ENCODE measurements at regions not wholly inside any gene's neighbourhood (a gene's known extent, or its start where the extent isn't known, plus 50 kb on each side); places are given as distances from the start of the nearest gene placed in this dataset.

DNA sequence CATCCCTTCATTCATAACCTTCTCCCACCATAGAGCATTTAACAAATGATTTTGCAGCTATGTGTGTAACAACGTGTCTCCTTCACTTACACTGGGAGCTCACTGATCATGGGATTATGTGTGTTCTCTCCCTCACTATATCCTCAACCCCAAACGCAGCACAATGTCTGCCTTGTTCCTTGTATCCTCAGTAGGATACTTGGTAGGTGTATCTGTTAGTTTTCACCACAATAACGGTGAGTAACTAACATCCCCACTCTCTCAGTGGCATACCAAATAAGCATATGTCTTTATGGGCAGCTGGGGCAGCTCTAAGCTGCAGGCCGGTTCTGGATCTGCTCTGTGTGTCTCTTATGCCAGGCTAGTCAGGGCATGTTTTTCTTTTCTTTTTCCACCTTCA, 166.7 kb upstream of the PWP1 start:
- H3K36me3 Mint-ChIP-seq = peaks cover 19% of the 10 kb centered on the region
- CTCF ChIA-PET = no interaction called here
- DNase-seq = no peak
- H3K27me3 Mint-ChIP-seq = no peaks in the 10 kb centered on the region
- peaks cover 5% of the 10 kb centered on the region for H3K9me3 Mint-ChIP-seq
- peaks cover 11% of the 10 kb centered on the region for H3K4me1 Mint-ChIP-seq
- no peak overlapping the region for H3K4me3 Mint-ChIP-seq
- no peak overlapping the region for H3K27ac Mint-ChIP-seq

DNA sequence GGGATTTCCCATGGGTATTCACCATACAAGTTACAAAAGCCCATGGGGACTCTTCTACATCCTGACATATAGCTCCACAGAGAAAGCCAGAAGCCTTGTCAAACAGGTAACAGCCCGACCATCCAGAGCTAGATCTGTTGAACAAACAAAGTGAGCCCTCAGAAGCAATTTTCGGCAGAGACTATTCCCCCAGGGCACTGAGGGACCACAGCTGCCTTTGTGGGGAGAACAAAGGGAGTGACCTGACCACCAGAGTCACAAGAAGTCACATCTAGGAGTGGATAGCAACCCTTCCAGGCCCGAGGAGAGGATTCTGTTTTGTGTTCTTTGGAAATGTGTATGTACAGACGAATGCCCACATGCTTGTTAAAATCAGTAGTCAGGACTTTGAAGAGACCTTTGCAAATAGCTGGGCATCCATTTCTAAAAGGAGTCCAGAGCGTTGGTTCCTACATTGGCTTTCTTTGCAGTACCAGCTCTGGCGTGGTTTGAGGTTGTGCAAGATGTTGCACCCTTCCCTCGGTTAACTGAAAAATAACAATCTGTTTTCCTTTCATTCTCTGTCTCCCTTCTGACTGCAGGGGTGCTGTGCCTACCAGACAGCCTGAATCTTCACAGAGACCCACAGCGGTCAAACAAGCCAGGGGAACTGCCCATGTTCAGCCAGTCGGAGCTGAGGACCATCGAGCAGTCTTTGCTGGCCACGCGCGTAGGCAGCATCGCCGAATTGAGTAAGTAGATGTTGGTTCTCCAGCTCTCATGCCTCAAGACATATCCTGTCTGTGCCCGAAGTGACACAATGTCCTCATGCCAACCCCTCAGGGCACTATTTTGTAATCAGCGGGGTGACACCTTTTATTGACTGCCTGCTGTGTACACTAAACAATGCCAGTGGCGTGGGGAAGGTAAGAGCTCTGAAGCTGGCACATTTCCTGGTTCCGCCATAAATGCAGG, 165.4 kb upstream of the PWP1 start:
- DNase-seq = no peak
- Mint-ChIP-seq H3K27ac (no peak overlapping the region), H3K9me3 (peaks cover 5% of the 10 kb centered on the region), H3K36me3 (peaks cover 21% of the 10 kb centered on the region), H3K27me3 (no peaks in the 10 kb centered on the region), H3K4me3 (no peak overlapping the region), H3K4me1 (peaks cover 6% of the 10 kb centered on the region)
- CTCF ChIA-PET = interaction anchor here (0.6 to 0.7 kb wide), 2 partner anchors 44 to 45 kb away, joined by 3 read pairs; no protein-coding TSS in a partner anchor

DNA sequence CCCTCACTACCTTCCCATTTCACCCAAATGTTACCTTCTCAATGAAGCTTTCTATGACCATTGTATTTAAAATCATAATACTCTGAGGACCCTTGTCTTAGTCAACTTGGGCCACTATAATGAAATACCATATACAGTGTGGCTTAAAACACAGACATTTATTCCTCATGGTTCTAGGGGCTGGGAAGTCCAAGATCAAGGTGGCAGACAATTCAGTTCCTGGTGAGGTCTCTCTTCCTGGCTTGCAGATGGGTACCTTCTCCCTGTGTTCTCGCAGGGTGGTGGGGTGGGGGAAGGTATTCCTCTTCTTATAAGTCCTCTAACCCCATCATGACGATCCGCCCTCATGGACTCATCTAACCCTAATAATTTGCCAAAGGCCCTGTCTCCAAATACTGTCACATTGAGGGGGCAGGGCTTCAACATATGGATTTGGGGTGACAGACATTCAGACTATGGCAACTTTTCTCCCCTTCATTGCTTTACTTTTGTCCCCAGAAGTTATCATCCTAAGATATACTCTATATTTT, 163.7 kb upstream of the PWP1 start:
- Mint-ChIP-seq H3K9me3 (peaks cover 5% of the 10 kb centered on the region), H3K4me1 (no peaks in the 10 kb centered on the region), H3K4me3 (no peak overlapping the region), H3K36me3 (peaks cover 21% of the 10 kb centered on the region), H3K27me3 (no peaks in the 10 kb centered on the region), H3K27ac (no peak overlapping the region)
- no peak for DNase-seq
- CTCF ChIA-PET = no interaction called here

GRCh38 chr12:107522692-107523477, 162.7 kb upstream of the PWP1 start:
- CTCF ChIA-PET = interaction anchor here (1.6 kb wide), 1 partner anchor 10 kb away, joined by 4 read pairs; no protein-coding TSS in a partner anchor
- H3K36me3 Mint-ChIP-seq = peaks cover 21% of the 10 kb centered on the region
- no peaks in the 10 kb centered on the region for H3K27me3 Mint-ChIP-seq
- no peak overlapping the region for H3K27ac Mint-ChIP-seq
- no peaks in the 10 kb centered on the region for H3K4me1 Mint-ChIP-seq
- H3K4me3 Mint-ChIP-seq = no peak overlapping the region
- no peak for DNase-seq
- peaks cover 5% of the 10 kb centered on the region for H3K9me3 Mint-ChIP-seq

DNA sequence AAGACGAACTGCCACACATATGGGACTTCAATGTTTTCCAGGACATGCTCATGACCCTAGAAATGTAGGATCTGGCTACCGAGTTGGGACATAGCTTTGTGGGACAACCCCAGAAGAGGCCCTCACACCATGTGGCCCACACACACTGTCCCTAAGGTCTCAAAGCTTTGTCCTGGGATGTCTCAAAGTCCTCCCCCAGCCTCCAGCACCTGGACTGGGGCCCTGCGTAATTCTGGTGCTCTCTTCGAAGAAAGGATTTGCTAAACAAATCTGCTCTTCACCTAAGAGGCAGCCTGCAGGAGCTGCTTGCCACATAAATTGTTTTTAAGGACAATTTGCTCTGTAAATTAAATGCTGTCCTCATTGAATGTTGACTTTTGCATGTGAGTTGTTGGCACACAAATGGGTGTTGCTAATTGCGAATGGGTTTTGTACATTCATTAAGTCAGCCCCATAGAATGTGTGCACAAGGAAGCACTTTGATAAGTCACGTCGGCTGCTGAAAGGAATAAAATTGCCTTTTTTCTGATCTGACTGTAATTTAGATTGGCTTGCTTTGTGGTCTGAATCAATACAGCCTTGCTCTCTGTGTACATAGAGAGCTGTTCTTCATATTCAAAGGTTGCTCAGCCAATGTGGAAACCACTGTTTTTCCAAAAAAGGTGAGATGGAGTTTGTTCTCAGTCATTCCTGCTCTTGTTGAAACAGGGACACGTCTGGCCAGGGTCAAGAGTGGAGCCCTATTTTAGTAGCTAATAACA, 161.6 kb upstream of the PWP1 start:
- CTCF ChIA-PET = interaction anchor here (0.5 to 1.6 kb wide), 2 partner anchors 9 to 41 kb away, joined by 3 to 4 read pairs; no protein-coding TSS in a partner anchor
- Mint-ChIP-seq H3K9me3 (peaks cover 5% of the 10 kb centered on the region), H3K36me3 (peaks cover 21% of the 10 kb centered on the region), H3K4me3 (no peak overlapping the region), H3K27ac (no peak overlapping the region), H3K27me3 (no peaks in the 10 kb centered on the region), H3K4me1 (no peaks in the 10 kb centered on the region)
- no peak for DNase-seq

DNA sequence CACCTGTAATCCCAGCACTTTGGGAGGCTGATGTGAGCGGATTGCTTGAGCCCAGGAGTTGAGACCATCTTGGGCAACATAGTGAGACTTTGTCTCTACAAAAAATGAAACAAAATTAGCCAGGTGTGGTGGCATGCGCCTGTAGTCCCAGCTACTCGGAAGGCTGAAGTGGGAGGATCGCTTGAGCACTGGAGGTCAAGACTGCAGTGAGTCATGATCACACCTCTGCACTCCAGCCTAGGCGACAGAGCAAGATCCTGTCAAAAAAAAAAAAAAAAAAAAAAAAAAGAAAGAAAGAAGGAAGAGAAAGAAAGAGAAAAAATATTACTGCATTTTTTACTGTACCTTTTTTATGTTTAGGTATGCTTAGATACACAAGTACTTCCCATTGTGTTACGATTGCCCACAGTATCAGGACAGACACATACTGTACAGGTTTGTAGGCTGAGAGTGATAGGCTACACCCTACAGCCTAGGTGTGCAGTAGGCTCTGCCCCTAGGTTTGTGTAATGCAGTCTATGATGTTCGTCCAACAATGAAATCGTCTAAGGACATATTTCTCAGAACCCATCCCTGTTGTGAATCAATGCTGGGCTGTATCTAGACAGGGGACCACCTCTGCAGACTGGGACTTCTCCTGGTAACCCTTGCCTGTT, 160.4 kb upstream of the PWP1 start:
- Mint-ChIP-seq H3K4me3 (no peak overlapping the region), H3K9me3 (peaks cover 5% of the 10 kb centered on the region), H3K27me3 (no peaks in the 10 kb centered on the region), H3K36me3 (peaks cover 21% of the 10 kb centered on the region), H3K27ac (no peak overlapping the region), H3K4me1 (no peaks in the 10 kb centered on the region)
- DNase-seq = no peak
- CTCF ChIA-PET = no interaction called here

DNA sequence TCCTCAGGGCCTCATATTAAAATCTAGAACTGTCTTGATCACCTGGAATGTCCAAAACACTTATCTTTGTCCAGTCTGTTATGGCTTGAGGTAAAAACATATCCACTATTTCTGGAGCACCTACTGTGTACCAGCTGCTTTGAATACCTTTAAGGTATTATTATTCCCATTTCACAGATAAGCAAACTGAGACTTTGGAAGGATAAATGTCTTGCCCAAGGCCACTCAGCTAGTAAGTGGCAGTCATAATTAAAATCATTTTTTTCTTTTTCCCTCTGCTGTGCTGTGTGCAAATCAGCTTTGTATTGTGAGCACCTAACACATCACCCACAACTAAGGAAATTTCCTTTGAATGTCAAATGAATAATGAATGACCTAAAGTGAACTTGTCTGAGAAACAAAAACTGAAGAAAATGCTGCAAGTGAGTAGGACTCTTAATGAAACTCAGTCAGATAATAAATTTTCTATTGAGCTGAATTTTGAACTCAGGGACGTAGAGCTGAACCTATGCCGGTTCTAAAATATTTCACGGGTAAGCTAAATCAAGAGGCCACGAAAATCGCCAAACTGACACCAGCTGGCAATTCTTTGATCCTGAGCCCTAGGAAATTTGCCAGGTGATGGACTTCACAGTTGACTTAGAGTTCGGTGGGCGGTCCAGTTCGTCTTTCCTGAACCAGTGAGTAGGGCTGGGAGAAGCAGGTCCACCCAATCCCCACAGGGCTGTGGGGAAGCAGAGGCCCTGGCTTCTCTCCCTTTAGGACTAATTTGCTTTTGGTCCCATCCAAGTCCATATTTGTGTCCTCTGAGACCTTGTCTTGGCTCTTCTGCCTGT, 159.7 kb upstream of the PWP1 start:
- no peak for DNase-seq
- CTCF ChIA-PET = interaction anchor here (0.6 kb wide), 1 partner anchor 28 kb away, joined by 3 read pairs; no protein-coding TSS in a partner anchor
- Mint-ChIP-seq H3K9me3 (peaks cover 5% of the 10 kb centered on the region), H3K36me3 (peaks cover 14% of the 10 kb centered on the region), H3K4me1 (no peaks in the 10 kb centered on the region), H3K27me3 (no peaks in the 10 kb centered on the region), H3K4me3 (no peak overlapping the region), H3K27ac (no peak overlapping the region)

DNA sequence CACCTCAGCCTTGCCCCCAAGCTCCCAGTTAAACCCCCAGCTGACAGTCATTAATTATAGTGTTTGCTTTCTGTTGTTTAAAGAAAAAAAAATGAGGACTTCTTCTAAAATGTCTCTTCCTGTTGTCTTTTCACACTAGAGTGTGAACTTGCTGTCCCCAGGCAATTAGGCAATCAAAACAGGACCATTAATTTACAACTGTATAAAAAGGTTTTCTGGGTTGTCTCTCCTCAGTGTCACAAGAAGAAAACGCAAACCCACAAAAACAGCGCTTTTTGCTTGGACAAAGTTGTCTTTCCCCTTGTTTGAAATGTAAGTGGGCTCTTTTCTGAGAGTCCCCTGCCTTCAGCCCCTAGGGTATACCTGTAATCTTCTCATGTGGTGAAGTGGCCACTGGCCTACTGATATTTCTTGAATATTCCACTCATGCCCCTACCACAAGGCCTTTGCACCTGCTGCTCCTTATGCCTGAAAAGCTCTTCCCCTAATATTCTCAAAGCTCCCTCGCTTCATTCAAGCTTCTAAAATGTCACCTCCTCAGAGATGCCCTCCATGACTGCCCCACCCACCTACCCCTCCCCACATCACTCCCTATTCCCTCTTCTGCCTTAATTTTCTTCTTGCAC, 158.9 kb upstream of the PWP1 start:
- H3K4me1 Mint-ChIP-seq = no peaks in the 10 kb centered on the region
- H3K36me3 Mint-ChIP-seq = peaks cover 6% of the 10 kb centered on the region
- no peak overlapping the region for H3K27ac Mint-ChIP-seq
- CTCF ChIA-PET = interaction anchor here (0.6 kb wide), 1 partner anchor 28 kb away, joined by 3 read pairs; no protein-coding TSS in a partner anchor
- no peaks in the 10 kb centered on the region for H3K27me3 Mint-ChIP-seq
- DNase-seq = no peak
- peaks cover 4% of the 10 kb centered on the region for H3K9me3 Mint-ChIP-seq
- H3K4me3 Mint-ChIP-seq = no peak overlapping the region

GRCh38 chr12:107528731-107529365, 156.8 kb upstream of the PWP1 start:
- Mint-ChIP-seq H3K27ac (no peak overlapping the region), H3K27me3 (no peaks in the 10 kb centered on the region), H3K9me3 (peaks cover 2% of the 10 kb centered on the region), H3K4me3 (no peak overlapping the region), H3K4me1 (peaks cover 9% of the 10 kb centered on the region), H3K36me3 (peaks cover 2% of the 10 kb centered on the region)
- no peak for DNase-seq
- CTCF ChIA-PET = no interaction called here

- Mint-ChIP-seq H3K36me3 (no peaks in the 10 kb centered on the region), H3K4me1 (peaks cover 9% of the 10 kb centered on the region), H3K9me3 (peaks cover 3% of the 10 kb centered on the region), H3K4me3 (no peak overlapping the region), H3K27ac (no peak overlapping the region), H3K27me3 (no peaks in the 10 kb centered on the region)
- no peak for DNase-seq
- CTCF ChIA-PET = no interaction called here
Observed at GRCh38 chr12:107529991-107530390, 155.6 kb upstream of the PWP1 start.

- H3K4me3 Mint-ChIP-seq = no peak overlapping the region
- peaks cover 3% of the 10 kb centered on the region for H3K9me3 Mint-ChIP-seq
- CTCF ChIA-PET = no interaction called here
- no peaks in the 10 kb centered on the region for H3K36me3 Mint-ChIP-seq
- DNase-seq = no peak
- peaks cover 9% of the 10 kb centered on the region for H3K4me1 Mint-ChIP-seq
- H3K27ac Mint-ChIP-seq = no peak overlapping the region
- no peaks in the 10 kb centered on the region for H3K27me3 Mint-ChIP-seq
Observed at GRCh38 chr12:107530701-107531100, 154.9 kb upstream of the PWP1 start.

- no peak overlapping the region for H3K27ac Mint-ChIP-seq
- H3K27me3 Mint-ChIP-seq = no peaks in the 10 kb centered on the region
- DNase-seq = no peak
- CTCF ChIA-PET = interaction anchor here (0.9 to 1.6 kb wide), 3 partner anchors 10 to 74 kb away, joined by 3 to 4 read pairs (median 3); no protein-coding TSS in a partner anchor
- H3K4me3 Mint-ChIP-seq = no peak overlapping the region
- H3K4me1 Mint-ChIP-seq = peaks cover 9% of the 10 kb centered on the region
- H3K9me3 Mint-ChIP-seq = peaks cover 3% of the 10 kb centered on the region
- H3K36me3 Mint-ChIP-seq = no peaks in the 10 kb centered on the region
Observed at GRCh38 chr12:107533218-107533617, 152.4 kb upstream of the PWP1 start.

Measured in activated naive CD4-positive, alpha-beta T cell treated with anti-CD3 and anti-CD28 coated beads, Interleukin-2, amount 10 ng/mL, durations not matched to agents 7 days and 5 days (primary cell).